Activated naive CD4-positive, alpha-beta T cell treated with anti-CD3 and anti-CD28 coated beads, Interleukin-2, amount 10 ng/mL, durations not matched to agents 7 days and 5 days (primary cell): ENCODE measurements at regions not wholly inside any gene's neighbourhood (a gene's known extent, or its start where the extent isn't known, plus 50 kb on each side); places are given as distances from the start of the nearest gene placed in this dataset.
"Not testable (repeated sequence)": the region's sequence is repeated elsewhere in the genome, so short reads cannot be mapped to it uniquely, and the experiment has no call there.

Experiments
- CTCF ChIA-PET: fragments of 350-600 bp; sonication (Branson Sonifier 250); formaldehyde crosslinking; loops from one replicate; lab custom pipeline; 2021; ENCODE audit warnings: antibody characterized with exemption; lab: Charles Lee
- DNase-seq: peaks from one replicate; pipeline ENCODE4 v3.0.0-alpha.2; 2020
- H3K27ac Mint-ChIP-seq: one replicate; pipeline ENCODE4 v1.8.0; 2021; ENCODE audit warnings: mild to moderate bottlenecking, moderate library complexity, mixed read lengths
- H3K27me3 Mint-ChIP-seq: one replicate; pipeline ENCODE4 v1.8.0; 2021; ENCODE audit warnings: mild to moderate bottlenecking, mixed read lengths
- H3K36me3 Mint-ChIP-seq: one replicate; pipeline ENCODE4 v1.8.0; 2021; ENCODE audit warnings: mixed read lengths
- H3K4me1 Mint-ChIP-seq: one replicate; pipeline ENCODE4 v1.8.0; 2021; ENCODE audit warnings: mixed read lengths
- H3K4me3 Mint-ChIP-seq: one replicate; pipeline ENCODE4 v1.8.0; 2021; ENCODE audit warnings: mild to moderate bottlenecking, moderate library complexity, mixed read lengths
- H3K9me3 Mint-ChIP-seq: one replicate; pipeline ENCODE4 v1.8.0; 2021; ENCODE audit warnings: mixed read lengths

DNA sequence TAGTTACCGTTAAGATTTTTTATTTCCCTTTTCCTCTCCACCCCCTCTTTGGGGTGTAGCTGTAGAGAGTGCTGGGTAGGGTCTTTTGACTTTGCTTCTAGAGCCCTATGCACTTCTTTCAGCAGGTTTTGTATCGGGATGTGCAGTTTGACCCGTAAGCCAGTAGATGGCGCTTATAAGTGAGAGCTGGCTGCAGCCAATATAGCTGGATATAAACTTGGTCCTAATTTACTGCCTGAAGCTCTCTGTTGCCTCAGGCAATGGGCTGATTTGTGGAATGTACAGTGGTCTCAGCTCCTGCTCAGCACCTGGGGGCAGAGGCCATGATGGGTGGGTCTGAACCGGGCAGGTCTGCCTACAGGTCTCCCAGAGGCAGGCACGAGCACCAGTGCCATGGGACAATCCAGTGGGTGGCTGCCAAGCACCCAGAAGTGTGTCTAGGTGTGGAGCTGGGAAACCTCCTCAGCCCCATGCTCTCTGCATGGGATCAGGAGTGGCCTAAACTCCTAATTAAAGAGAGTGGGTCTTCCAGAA lies 146.5 kb downstream of the SPANXN1 start:
- H3K36me3 Mint-ChIP-seq: no peaks in the 10 kb centered on the region
- CTCF ChIA-PET: interaction anchor here (1.2 kb wide), 1 partner anchor 32 kb away, joined by 5 read pairs; no protein-coding TSS in a partner anchor
- no peaks in the 10 kb centered on the region for H3K27me3 Mint-ChIP-seq
- no peak overlapping the region for H3K4me3 Mint-ChIP-seq
- H3K4me1 Mint-ChIP-seq: no peaks in the 10 kb centered on the region
- no peak for DNase-seq
- peaks cover 2% of the 10 kb centered on the region for H3K9me3 Mint-ChIP-seq
- H3K27ac Mint-ChIP-seq: no peak overlapping the region

GRCh38 chrX:145394344-145394743 lies 147.0 kb downstream of the SPANXN1 start:
- DNase-seq: no peak
- Mint-ChIP-seq H3K9me3 (peaks cover 2% of the 10 kb centered on the region), H3K27ac (no peak overlapping the region), H3K27me3 (no peaks in the 10 kb centered on the region), H3K36me3 (no peaks in the 10 kb centered on the region), H3K4me1 (no peaks in the 10 kb centered on the region), H3K4me3 (no peak overlapping the region)
- CTCF ChIA-PET: interaction anchor here (1.2 kb wide), 1 partner anchor 33 kb away, joined by 5 read pairs; no protein-coding TSS in a partner anchor

- H3K27me3 Mint-ChIP-seq: no peaks in the 10 kb centered on the region
- CTCF ChIA-PET: no interaction called here
- no peak overlapping the region for H3K27ac Mint-ChIP-seq
- H3K4me1 Mint-ChIP-seq: no peaks in the 10 kb centered on the region
- DNase-seq: no peak
- peaks cover under 1% of the 10 kb centered on the region for H3K9me3 Mint-ChIP-seq
- no peaks in the 10 kb centered on the region for H3K36me3 Mint-ChIP-seq
- H3K4me3 Mint-ChIP-seq: no peak overlapping the region
Measured at GRCh38 chrX:145396612-145397011, 149.3 kb downstream of the SPANXN1 start.

GRCh38 chrX:145405012-145405411 lies 157.7 kb downstream of the SPANXN1 start:
- Mint-ChIP-seq H3K27me3 (no peaks in the 10 kb centered on the region), H3K36me3 (no peaks in the 10 kb centered on the region), H3K27ac (no peak overlapping the region), H3K4me3 (no peak overlapping the region), H3K9me3 (no peaks in the 10 kb centered on the region), H3K4me1 (no peaks in the 10 kb centered on the region)
- CTCF ChIA-PET: no interaction called here
- DNase-seq: no peak

DNA sequence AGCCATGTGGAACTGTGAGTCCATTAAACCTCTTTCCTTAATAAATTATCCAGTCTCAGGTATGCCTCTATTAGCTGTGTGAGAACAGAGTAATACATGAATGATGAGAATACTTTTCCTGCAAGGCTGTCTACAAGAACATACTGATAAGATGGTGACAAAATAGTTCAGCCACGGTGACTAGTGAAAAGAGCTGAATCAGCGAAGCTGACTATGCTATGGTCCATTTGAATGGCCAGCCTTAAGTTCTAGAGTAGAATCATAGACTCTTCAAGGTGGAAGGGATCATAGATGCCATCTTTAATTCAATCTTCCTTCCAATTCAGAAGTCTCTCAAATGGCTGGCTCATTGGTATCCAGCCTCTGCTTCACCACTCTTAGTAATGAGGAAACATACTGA lies 163.3 kb downstream of the SPANXN1 start:
- Mint-ChIP-seq H3K4me3 (no peak overlapping the region), H3K36me3 (no peaks in the 10 kb centered on the region), H3K27ac (no peak overlapping the region), H3K4me1 (no peaks in the 10 kb centered on the region), H3K9me3 (no peaks in the 10 kb centered on the region), H3K27me3 (no peaks in the 10 kb centered on the region)
- DNase-seq: no peak
- CTCF ChIA-PET: no interaction called here

- H3K27me3 Mint-ChIP-seq, CTCF ChIA-PET, DNase-seq, H3K9me3 Mint-ChIP-seq, H3K4me3 Mint-ChIP-seq, H3K36me3 Mint-ChIP-seq, H3K4me1 Mint-ChIP-seq, H3K27ac Mint-ChIP-seq: not testable (repeated sequence)
Measured at GRCh38 chrX:145436211-145436610, 188.9 kb downstream of the SPANXN1 start.

DNA sequence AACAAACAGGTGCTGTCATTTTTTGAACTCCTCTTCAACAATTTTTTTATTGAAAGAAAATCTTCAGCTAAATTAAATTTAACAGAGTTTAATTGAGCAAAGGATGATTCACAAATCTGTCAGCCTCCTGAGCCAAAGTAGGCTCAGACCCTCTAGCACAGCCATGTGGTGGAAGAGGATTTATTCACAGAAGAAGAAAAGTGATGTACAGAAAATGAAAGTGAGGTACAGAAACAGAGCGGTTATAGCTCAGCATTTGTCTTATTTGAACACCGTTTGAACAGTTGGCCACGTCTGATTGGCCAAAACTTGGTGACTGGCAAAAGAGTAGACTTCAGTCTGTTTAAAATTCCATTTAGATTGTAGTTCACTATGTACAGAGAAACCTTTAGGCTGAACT lies 217.3 kb downstream of the SPANXN1 start:
- CTCF ChIA-PET: no interaction called here
- Mint-ChIP-seq H3K27me3 (no peaks in the 10 kb centered on the region), H3K4me1 (no peaks in the 10 kb centered on the region), H3K36me3 (no peaks in the 10 kb centered on the region), H3K27ac (no peak overlapping the region), H3K9me3 (peaks cover 3% of the 10 kb centered on the region), H3K4me3 (no peak overlapping the region)
- no peak for DNase-seq

- DNase-seq: no peak
- Mint-ChIP-seq H3K27me3 (no peaks in the 10 kb centered on the region), H3K27ac (no peak overlapping the region), H3K36me3 (no peaks in the 10 kb centered on the region), H3K4me3 (no peak overlapping the region), H3K9me3 (no peaks in the 10 kb centered on the region), H3K4me1 (no peaks in the 10 kb centered on the region)
- CTCF ChIA-PET: no interaction called here
Measured at GRCh38 chrX:145475725-145476124, 228.4 kb downstream of the SPANXN1 start.

DNA sequence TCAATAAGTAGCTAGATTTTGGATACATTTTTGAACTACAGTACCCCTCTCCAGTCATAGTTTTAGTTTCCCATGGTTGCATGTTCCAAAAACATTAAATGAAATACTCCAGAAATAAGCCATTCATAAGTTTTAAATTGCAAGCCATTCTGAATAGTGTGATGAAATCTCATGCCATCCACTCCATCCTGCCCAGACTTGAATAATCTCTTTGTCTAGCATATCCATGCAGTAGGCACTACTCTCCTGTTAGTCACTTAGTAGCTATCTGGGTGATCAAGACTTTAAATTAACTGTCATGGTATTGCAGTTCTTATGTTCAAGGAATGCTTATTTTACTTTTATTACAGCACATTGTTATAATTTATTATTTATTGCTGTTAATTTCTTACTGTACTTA lies 237.4 kb downstream of the SPANXN1 start:
- no peak overlapping the region for H3K4me3 Mint-ChIP-seq
- CTCF ChIA-PET: no interaction called here
- H3K9me3 Mint-ChIP-seq: no peaks in the 10 kb centered on the region
- H3K27ac Mint-ChIP-seq: no peak overlapping the region
- no peaks in the 10 kb centered on the region for H3K4me1 Mint-ChIP-seq
- DNase-seq: no peak
- no peaks in the 10 kb centered on the region for H3K27me3 Mint-ChIP-seq
- no peaks in the 10 kb centered on the region for H3K36me3 Mint-ChIP-seq

DNA sequence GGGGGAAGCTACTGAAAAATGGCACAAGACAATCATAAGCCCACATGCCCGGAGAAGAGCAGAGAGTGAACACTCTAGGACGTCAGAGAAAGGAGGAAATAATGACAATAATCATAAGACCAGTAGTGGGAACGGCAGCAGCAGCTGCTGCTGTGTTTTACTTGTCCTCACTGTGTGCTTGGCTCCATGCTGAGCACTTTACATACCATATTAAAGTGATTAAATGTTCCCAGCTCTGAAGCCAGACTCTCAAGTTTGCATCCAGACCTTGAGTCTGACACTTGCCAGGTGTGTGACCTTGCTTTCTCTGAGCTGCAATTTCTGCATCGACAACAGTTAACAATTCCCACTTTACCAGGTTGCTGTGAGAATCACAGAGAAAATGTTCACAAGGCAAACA lies 255.4 kb downstream of the SPANXN1 start:
- no peak for DNase-seq
- Mint-ChIP-seq H3K27ac (no peak overlapping the region), H3K36me3 (no peaks in the 10 kb centered on the region), H3K4me1 (no peaks in the 10 kb centered on the region), H3K9me3 (no peaks in the 10 kb centered on the region), H3K27me3 (no peaks in the 10 kb centered on the region), H3K4me3 (no peak overlapping the region)
- CTCF ChIA-PET: no interaction called here

- no peaks in the 10 kb centered on the region for H3K36me3 Mint-ChIP-seq
- no peak overlapping the region for H3K4me3 Mint-ChIP-seq
- no peak overlapping the region for H3K27ac Mint-ChIP-seq
- peaks cover 4% of the 10 kb centered on the region for H3K9me3 Mint-ChIP-seq
- CTCF ChIA-PET: no interaction called here
- no peaks in the 10 kb centered on the region for H3K27me3 Mint-ChIP-seq
- H3K4me1 Mint-ChIP-seq: no peaks in the 10 kb centered on the region
- no peak for DNase-seq
Measured at GRCh38 chrX:145506214-145506613, 258.9 kb downstream of the SPANXN1 start.

- Mint-ChIP-seq H3K36me3 (no peaks in the 10 kb centered on the region), H3K27me3 (no peaks in the 10 kb centered on the region), H3K9me3 (peaks cover 3% of the 10 kb centered on the region), H3K4me1 (no peaks in the 10 kb centered on the region), H3K27ac (no peak overlapping the region), H3K4me3 (no peak overlapping the region)
- CTCF ChIA-PET: no interaction called here
- DNase-seq: no peak
Measured at GRCh38 chrX:145524931-145525330, 277.6 kb downstream of the SPANXN1 start.

GRCh38 chrX:145532176-145532780 lies 285.0 kb downstream of the SPANXN1 start:
- Mint-ChIP-seq H3K4me1 (no peaks in the 10 kb centered on the region), H3K9me3 (peaks cover 2% of the 10 kb centered on the region), H3K27me3 (no peaks in the 10 kb centered on the region), H3K4me3 (no peak overlapping the region), H3K36me3 (no peaks in the 10 kb centered on the region), H3K27ac (no peak overlapping the region)
- DNase-seq: no peak
- CTCF ChIA-PET: no interaction called here

- no peak overlapping the region for H3K4me3 Mint-ChIP-seq
- CTCF ChIA-PET: interaction anchor here (0.7 kb wide), 1 partner anchor 8 kb away, joined by 3 read pairs; no protein-coding TSS in a partner anchor
- no peaks in the 10 kb centered on the region for H3K27me3 Mint-ChIP-seq
- no peaks in the 10 kb centered on the region for H3K4me1 Mint-ChIP-seq
- no peak for DNase-seq
- no peaks in the 10 kb centered on the region for H3K36me3 Mint-ChIP-seq
- no peak overlapping the region for H3K27ac Mint-ChIP-seq
- H3K9me3 Mint-ChIP-seq: peaks cover 2% of the 10 kb centered on the region
Measured at GRCh38 chrX:145533534-145533933, 284.1 kb upstream of the SLITRK2 start.

- H3K4me3 Mint-ChIP-seq: no peak overlapping the region
- H3K4me1 Mint-ChIP-seq: no peaks in the 10 kb centered on the region
- DNase-seq: no peak
- no peaks in the 10 kb centered on the region for H3K27me3 Mint-ChIP-seq
- no peaks in the 10 kb centered on the region for H3K36me3 Mint-ChIP-seq
- CTCF ChIA-PET: no interaction called here
- H3K9me3 Mint-ChIP-seq: peaks cover 3% of the 10 kb centered on the region
- H3K27ac Mint-ChIP-seq: no peak overlapping the region
Measured at GRCh38 chrX:145549496-145549895, 268.1 kb upstream of the SLITRK2 start.
